Glomerular visceral epithelial cell (primary cell): ENCODE measurements at regions not wholly inside any gene's neighbourhood (a gene's known extent, or its start where the extent isn't known, plus 50 kb on each side); places are given as distances from the start of the nearest gene placed in this dataset.

Experiments used
- DNase-seq: peaks from one replicate; pipeline ENCODE4 v3.0.0-alpha.2; 2016; ENCODE audit errors: extremely low spot score

GRCh38 chr20:24815931-24816330, 133.1 kb upstream of the CST7 start:
- DNase-seq, result no peak

- peak; percentile 45 for DNase-seq
Measured at GRCh38 chr20:24816431-24816830, 132.6 kb upstream of the CST7 start.

GRCh38 chr20:24816907-24817306, 132.2 kb upstream of the CST7 start:
- no peak for DNase-seq

- DNase-seq, result no peak
Measured at GRCh38 chr20:24817351-24817750, 131.7 kb upstream of the CST7 start.

GRCh38 chr20:24818056-24818455, 131.0 kb upstream of the CST7 start:
- no peak for DNase-seq

- DNase-seq, result no peak
Measured at GRCh38 chr20:24819331-24819965, 129.6 kb upstream of the CST7 start.

- no peak for DNase-seq
Measured at GRCh38 chr20:24820345-24820744, 128.7 kb upstream of the CST7 start.

- no peak for DNase-seq
Measured at GRCh38 chr20:24821391-24821790, 127.7 kb upstream of the CST7 start.

GRCh38 chr20:24823176-24823784, 125.8 kb upstream of the CST7 start:
- no peak for DNase-seq

- DNase-seq, result no peak
Measured at GRCh38 chr20:24823989-24824693, 124.9 kb upstream of the CST7 start.

- DNase-seq, result no peak
Measured at GRCh38 chr20:24825591-24825990, 123.5 kb upstream of the CST7 start.

- no peak for DNase-seq
Measured at GRCh38 chr20:24827603-24828295, 121.3 kb upstream of the CST7 start.

- no peak for DNase-seq
Measured at GRCh38 chr20:24828992-24829648, 119.9 kb upstream of the CST7 start.

GRCh38 chr20:24829649-24830370, 119.3 kb upstream of the CST7 start:
- no peak for DNase-seq

GRCh38 chr20:24830649-24831048, 118.4 kb upstream of the CST7 start:
- no peak for DNase-seq

GRCh38 chr20:24831232-24831631, 117.8 kb upstream of the CST7 start:
- no peak for DNase-seq

- no peak for DNase-seq
Measured at GRCh38 chr20:24832518-24832917, 116.6 kb upstream of the CST7 start.

- no peak for DNase-seq
Measured at GRCh38 chr20:24833592-24833991, 115.5 kb upstream of the CST7 start.

GRCh38 chr20:24834310-24834709, 114.8 kb upstream of the CST7 start:
- no peak for DNase-seq

- DNase-seq, result no peak
Measured at GRCh38 chr20:24835195-24835594, 113.9 kb upstream of the CST7 start.

GRCh38 chr20:24836041-24836533, 113.0 kb upstream of the CST7 start:
- DNase-seq, result no peak
